Activated CD4-positive, alpha-beta T cell treated with anti-CD3 and anti-CD28 coated beads, Interleukin-2, amount 10 ng/mL, durations not matched to agents 7 days and 5 days (primary cell): ENCODE measurements at regions not wholly inside any gene's neighbourhood (a gene's known extent, or its start where the extent isn't known, plus 50 kb on each side); places are given as distances from the start of the nearest gene placed in this dataset.
"Not testable (repeated sequence)": the region's sequence is repeated elsewhere in the genome, so short reads cannot be mapped to it uniquely, and the experiment has no call there.

Source experiments
- CTCF ChIA-PET: fragments of 350-600 bp; sonication (Branson Sonifier 250); formaldehyde crosslinking; loops from one replicate; lab custom pipeline; 2021; ENCODE audit warnings: antibody characterized with exemption; lab: Charles Lee
- POLR2A ChIA-PET: fragments of 350-600 bp; sonication (Branson Sonifier 250); formaldehyde crosslinking; loops from one replicate; lab custom pipeline; 2021; ENCODE audit warnings: antibody characterized with exemption; lab: Charles Lee
- DNase-seq: peaks from one replicate; pipeline ENCODE4 v3.0.0-alpha.2; 2020
- H3K27ac Mint-ChIP-seq: one replicate; pipeline ENCODE4 v1.8.0; 2021; ENCODE audit warnings: mild to moderate bottlenecking, moderate library complexity, mixed read lengths
- H3K27me3 Mint-ChIP-seq: one replicate; pipeline ENCODE4 v1.8.0; 2021; ENCODE audit warnings: mixed read lengths
- H3K36me3 Mint-ChIP-seq: one replicate; pipeline ENCODE4 v1.8.0; 2021; ENCODE audit warnings: low read depth, mixed read lengths
- H3K4me1 Mint-ChIP-seq: one replicate; pipeline ENCODE4 v1.8.0; 2021; ENCODE audit warnings: mixed read lengths
- H3K4me3 Mint-ChIP-seq: one replicate; pipeline ENCODE4 v1.8.0; 2021; ENCODE audit warnings: mild to moderate bottlenecking, moderate library complexity, mixed read lengths
- H3K9me3 Mint-ChIP-seq: one replicate; pipeline ENCODE4 v1.8.0; 2021; ENCODE audit warnings: mixed read lengths

DNA sequence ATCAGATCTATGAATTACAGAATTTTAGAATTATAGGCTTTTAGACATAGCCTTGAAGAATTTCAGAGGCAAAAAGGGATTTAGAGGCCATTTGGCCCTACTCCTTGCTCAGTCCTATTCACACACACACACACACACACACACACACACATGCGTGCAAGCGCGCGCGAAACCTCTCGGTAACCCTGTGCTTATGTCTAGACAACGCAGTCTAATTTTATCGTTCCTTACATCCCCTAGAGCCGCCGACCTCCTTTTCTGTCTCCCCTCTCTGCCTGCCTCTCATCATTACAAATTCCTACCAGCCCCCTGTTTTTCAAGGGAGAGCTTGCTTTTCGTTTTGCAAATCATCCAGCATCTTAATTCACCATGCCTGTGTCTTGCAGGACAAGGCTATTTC, 252.1 kb downstream of the FOXD2 start:
- ChIA-PET CTCF (no interaction called here), POLR2A (no interaction called here)

DNA sequence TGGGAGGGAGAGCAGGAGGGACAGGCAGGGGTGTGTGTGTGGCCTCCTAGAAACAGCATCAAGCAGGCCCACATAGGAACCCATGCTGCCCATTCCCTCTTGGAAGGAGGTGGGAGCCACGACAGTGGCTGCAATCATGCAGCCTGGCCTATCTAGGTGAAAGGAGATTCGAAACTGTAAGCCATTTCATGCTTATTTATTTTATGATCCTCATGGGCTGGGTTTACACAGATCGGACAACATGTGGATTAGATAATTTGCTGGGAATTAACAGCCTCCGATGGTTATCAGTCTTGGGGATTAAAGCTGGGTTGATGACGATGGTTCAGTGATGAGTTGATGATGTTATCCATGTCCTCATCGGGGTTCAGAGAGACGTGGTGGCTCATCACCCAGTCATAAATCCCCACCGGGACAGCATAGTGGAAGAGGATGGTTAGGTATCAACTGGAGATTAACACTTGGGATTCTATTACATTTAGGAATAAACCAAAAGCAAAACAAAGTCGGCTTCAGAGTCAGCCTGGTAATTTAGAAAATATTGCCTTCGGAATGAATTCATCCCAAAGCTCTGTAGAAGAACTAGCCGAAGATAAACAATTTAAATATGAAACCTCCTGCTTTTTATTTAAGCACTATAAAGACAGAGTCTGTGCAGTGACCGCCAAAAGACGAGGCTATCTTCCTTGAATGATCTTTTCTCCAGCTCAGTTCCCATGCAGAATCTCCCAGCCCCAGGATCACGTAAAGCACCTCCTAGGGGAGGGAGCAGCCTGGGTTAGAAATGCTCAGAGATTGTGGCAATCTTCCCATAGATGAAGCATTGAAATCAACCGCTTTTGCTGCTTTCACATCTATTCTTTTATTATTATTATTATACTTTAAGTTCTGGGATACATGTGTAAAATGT, 252.8 kb downstream of the FOXD2 start:
- no peak overlapping the region for H3K27ac Mint-ChIP-seq
- H3K9me3 Mint-ChIP-seq, result no peaks in the 10 kb centered on the region
- ChIA-PET CTCF (no interaction called here), POLR2A (no interaction called here)
- H3K36me3 Mint-ChIP-seq, result no peaks in the 10 kb centered on the region
- no peaks in the 10 kb centered on the region for H3K4me1 Mint-ChIP-seq
- DNase-seq, result no peak
- peaks cover 2% of the 10 kb centered on the region for H3K27me3 Mint-ChIP-seq
- H3K4me3 Mint-ChIP-seq, result no peak overlapping the region

More for the DNA sequence above, 252.1 kb downstream of the FOXD2 start:
- Mint-ChIP-seq H3K4me1 (no peaks in the 10 kb centered on the region), H3K36me3 (no peaks in the 10 kb centered on the region), H3K4me3 (no peak overlapping the region), H3K27ac (no peak overlapping the region), H3K27me3 (peaks cover 2% of the 10 kb centered on the region), H3K9me3 (no peaks in the 10 kb centered on the region)
- DNase-seq, result no peak

DNA sequence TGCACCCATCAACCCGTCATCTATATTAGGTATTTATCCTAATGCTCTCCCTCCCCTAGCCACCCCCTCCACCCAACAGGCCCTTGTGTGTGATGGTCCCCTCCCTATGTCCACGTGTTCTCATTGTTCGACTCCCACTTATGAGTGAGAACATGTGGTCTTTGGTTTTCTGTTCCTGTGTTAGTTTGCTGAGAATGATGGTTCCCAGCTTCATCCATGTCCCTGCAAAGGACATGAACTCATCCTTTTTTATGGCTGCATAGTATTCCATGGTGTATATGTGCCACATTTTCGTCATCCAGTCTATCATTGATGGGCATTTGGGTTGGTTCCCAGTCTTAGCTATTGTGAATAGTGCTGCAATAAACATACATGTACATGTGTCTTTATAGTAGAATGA, 253.4 kb downstream of the FOXD2 start:
- H3K27ac Mint-ChIP-seq, H3K9me3 Mint-ChIP-seq, H3K4me1 Mint-ChIP-seq, POLR2A ChIA-PET, CTCF ChIA-PET, H3K36me3 Mint-ChIP-seq, H3K27me3 Mint-ChIP-seq, DNase-seq, H3K4me3 Mint-ChIP-seq: not testable (repeated sequence)

DNA sequence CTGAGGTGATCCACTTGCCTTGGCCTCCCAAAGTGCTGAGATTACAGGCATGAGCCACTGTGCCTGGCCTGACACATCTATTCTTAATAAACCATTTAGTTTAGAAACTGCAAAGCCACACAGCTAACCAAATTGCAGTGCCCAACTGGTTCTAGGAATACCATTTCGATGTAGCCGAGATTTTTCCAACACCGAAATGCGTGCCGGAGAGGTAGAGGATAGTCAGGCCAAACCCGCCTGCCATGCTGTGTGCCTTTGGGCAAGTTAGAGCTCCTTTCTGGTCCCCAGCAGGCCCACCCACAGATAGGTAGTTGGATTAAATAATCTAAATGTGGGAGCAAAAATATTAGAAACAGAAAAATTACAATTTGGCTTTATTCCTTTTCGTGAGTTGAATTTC, 254.4 kb downstream of the FOXD2 start:
- no peaks in the 10 kb centered on the region for H3K4me1 Mint-ChIP-seq
- POLR2A ChIA-PET, result no interaction called here

DNA sequence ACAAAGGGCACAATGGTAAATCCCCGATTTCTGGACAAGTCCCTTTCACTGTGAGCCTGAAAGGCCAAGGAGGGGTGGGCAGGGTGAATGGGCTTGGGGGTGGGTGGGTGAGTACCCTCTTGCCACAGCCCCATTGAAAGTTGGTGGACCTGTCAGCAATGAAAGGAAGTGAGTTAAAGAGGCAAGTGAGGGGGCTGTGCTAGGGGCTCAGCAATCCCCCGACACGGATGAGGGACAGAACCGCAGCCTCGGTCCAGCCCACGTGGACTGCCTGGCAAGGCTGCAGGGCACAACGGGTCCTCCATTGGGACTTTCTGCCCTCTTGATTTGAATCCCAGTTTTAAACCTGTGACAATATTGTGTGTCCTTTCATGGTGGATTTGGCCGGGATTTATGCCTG, 255.3 kb downstream of the FOXD2 start:
- POLR2A ChIA-PET, result no interaction called here

More for the DNA sequence above, 254.4 kb downstream of the FOXD2 start:
- no peaks in the 10 kb centered on the region for H3K9me3 Mint-ChIP-seq
- no peaks in the 10 kb centered on the region for H3K36me3 Mint-ChIP-seq
- CTCF ChIA-PET, result no interaction called here
- DNase-seq, result no peak
- no peak overlapping the region for H3K4me3 Mint-ChIP-seq
- peaks cover 2% of the 10 kb centered on the region for H3K27me3 Mint-ChIP-seq
- no peak overlapping the region for H3K27ac Mint-ChIP-seq

DNA sequence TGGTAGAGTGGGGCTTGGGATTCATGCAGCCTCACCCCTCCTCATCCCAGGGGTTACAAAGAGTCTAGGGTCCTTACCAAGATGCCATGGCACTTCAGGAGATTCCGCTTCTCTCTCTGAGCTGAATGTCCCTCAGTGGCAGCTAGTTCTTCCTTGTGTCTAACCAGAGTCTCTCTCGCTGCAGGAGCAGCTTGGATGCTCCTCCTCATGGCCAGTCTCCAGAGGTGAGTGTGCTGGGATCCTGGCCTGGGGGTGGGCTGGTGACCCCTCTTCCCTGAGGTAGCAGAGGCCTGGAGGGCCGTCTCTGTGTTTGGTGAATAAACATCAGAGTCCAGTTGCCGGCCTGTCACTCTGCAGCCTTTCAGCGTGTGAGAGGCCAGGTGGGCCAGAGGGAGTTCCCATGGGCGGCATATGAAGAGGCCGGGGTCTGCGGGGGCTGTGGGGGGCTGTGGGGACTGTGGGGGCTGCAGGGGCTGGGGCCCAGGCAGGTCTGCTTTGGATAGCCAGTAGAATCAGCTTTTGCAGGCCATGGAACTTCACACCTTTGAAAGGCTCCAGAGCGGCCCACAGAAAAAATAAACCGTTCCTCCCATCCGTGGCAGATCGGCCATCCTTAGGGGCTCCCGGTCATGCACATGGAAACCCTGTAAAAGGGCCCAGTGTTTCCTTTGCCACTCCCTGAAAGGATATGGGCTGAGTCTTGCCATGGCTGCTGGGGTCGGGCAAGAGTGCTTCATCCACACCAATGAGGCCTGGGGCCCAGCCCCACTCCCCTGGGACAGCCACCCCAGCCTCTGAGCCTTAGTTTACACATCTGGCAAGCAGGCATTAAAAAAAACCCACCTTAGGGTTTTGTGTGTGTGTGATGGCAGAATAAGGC, 256.4 kb downstream of the FOXD2 start:
- no peaks in the 10 kb centered on the region for H3K36me3 Mint-ChIP-seq
- no peaks in the 10 kb centered on the region for H3K4me1 Mint-ChIP-seq
- POLR2A ChIA-PET, result no interaction called here
- H3K4me3 Mint-ChIP-seq, result no peak overlapping the region
- H3K27ac Mint-ChIP-seq, result no peak overlapping the region
- H3K9me3 Mint-ChIP-seq, result no peaks in the 10 kb centered on the region
- peaks cover 2% of the 10 kb centered on the region for H3K27me3 Mint-ChIP-seq
- no peak for DNase-seq
- CTCF ChIA-PET, result no interaction called here

More for the DNA sequence above, 255.3 kb downstream of the FOXD2 start:
- no peak overlapping the region for H3K4me3 Mint-ChIP-seq
- H3K9me3 Mint-ChIP-seq, result no peaks in the 10 kb centered on the region
- CTCF ChIA-PET, result no interaction called here
- peaks cover 2% of the 10 kb centered on the region for H3K27me3 Mint-ChIP-seq
- DNase-seq, result no peak
- H3K4me1 Mint-ChIP-seq, result no peaks in the 10 kb centered on the region
- H3K27ac Mint-ChIP-seq, result no peak overlapping the region
- no peaks in the 10 kb centered on the region for H3K36me3 Mint-ChIP-seq

DNA sequence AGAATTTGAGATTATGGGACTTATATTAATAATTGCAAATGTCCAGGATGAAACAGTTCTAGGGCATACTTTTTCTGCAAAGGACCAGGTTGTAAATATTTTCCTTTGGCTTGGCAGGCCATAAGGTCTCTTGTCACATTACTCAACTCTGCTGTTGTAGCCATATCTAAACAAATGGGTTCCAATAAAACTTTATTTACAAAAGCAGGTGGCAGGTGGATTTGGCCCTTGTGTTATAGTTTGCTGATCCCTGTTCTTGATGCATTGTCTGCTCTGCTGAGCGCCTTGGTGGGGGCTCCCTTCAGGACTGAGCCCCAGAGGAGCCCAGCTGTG, 258.5 kb downstream of the FOXD2 start:
- POLR2A ChIA-PET, result no interaction called here
- Mint-ChIP-seq H3K4me3 (no peak overlapping the region), H3K27ac (no peak overlapping the region), H3K36me3 (no peaks in the 10 kb centered on the region), H3K4me1 (no peaks in the 10 kb centered on the region), H3K27me3 (no peaks in the 10 kb centered on the region), H3K9me3 (no peaks in the 10 kb centered on the region)
- CTCF ChIA-PET, result no interaction called here
- DNase-seq, result no peak

DNA sequence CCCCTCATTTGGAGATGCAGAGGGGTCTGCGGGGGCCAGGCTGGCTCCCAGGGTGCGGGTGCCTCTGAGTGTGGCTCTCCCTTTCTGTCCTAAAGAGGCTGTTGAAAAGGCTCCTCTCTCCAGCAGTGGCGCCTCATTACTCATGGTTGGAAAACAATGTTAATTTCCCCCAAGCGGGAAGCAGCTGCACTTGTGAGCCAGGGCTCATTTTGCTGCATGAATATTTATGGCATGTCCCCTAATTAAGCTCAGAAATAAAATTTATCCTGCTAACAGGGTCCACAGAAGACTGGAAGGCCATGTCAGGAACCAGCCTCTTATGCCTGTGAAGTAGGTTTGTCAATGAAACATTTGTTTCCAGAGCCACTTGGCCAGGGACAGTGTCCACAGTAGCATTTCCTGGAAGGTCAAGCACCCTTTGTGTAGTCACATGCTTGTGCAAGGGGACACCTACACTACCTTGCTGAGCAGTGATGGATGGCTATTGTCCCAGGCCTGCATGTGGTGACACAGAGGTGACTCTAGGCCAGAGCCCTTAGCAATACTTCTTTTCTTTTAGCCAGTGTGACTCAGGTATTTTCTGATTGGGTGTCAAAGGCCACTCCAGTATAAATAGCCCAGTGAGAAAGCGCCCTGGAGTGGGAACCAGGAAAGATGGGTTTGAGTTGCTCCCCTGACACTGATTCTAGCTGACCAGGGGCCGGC, 259.0 kb downstream of the FOXD2 start:
- no peaks in the 10 kb centered on the region for H3K4me1 Mint-ChIP-seq
- ChIA-PET CTCF (interaction anchor here (0.6 kb wide), 1 partner anchor 354 kb away, joined by 4 read pairs; no protein-coding TSS in a partner anchor), POLR2A (no interaction called here)
- no peak overlapping the region for H3K4me3 Mint-ChIP-seq
- no peaks in the 10 kb centered on the region for H3K9me3 Mint-ChIP-seq
- H3K27me3 Mint-ChIP-seq, result no peaks in the 10 kb centered on the region
- H3K36me3 Mint-ChIP-seq, result no peaks in the 10 kb centered on the region
- no peak overlapping the region for H3K27ac Mint-ChIP-seq
- DNase-seq, result no peak

DNA sequence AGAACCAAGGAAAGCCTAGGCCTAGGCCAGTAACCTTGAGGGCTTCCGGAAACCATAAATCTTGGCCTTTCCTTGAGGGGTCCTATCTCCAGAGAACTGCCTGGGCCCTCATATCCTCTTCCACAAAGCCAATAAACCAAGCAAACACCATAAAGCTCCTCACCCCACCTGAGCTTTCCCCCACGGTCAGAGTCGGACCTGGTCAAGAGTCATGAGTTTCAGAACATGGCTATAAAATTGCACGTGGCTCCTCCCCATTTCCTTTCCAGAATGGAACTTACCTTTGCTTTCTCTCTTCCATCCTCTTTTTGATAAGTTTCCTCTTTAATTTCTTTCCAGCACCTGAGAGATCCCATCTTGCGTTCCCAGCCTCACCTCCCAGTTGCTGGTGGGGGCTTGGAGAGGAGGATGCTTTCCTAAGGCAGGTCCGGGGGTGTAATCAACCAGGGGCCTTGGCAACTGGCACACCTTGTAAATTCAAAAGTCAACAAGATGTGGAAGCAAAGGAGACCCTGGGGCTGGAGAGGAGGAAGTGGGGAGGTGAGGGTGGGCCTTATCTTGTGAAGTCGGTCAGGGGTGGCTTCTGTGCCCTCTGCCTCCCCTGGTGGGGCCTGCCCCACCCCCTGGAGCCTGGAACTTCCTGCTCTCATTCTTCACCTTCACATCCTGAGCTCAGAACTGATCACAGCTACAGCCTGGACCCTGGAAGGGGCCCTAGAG, 259.9 kb downstream of the FOXD2 start:
- DNase-seq, result no peak
- no peak overlapping the region for H3K27ac Mint-ChIP-seq
- no peaks in the 10 kb centered on the region for H3K4me1 Mint-ChIP-seq
- no peaks in the 10 kb centered on the region for H3K9me3 Mint-ChIP-seq
- CTCF ChIA-PET, result interaction anchor here (1.6 kb wide), 1 partner anchor 260 kb away, joined by 4 read pairs; the partner anchor contains the start of gene FOXD2
- POLR2A ChIA-PET, result no interaction called here
- no peaks in the 10 kb centered on the region for H3K36me3 Mint-ChIP-seq
- no peak overlapping the region for H3K4me3 Mint-ChIP-seq
- no peaks in the 10 kb centered on the region for H3K27me3 Mint-ChIP-seq

DNA sequence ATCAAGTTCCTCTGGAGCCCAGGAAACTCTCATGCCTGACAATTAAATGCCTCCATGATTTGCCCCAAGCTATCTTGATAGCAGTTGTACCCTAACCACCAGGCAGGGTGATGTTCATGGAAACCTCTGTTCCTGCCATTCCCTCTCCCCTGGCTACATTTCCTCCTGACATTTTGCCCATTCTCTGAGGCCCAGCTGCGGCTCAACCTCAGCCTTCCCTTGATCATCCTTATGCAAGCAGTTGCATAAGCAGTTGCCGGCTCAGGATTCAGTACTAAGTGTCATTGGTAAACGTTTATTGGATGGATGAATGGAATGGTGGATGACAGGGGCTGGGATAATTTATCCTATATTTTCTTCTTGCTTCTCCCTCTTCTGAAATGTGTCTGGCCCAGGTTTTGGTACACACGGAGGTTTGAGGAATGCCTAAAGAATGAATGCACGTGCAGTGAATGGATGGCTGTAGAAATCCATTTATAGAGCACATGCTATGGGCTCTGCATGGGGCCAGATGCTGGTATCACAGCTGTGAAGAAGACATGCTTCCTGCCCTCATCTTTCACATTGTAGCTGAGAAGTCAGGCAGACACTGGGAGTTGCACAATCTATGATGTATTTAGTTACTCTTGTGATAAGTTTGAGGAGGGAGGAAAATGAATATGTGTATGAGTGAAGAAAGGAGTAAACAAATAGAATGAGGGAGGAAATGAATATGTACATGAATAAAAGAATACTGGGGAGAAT, 261.8 kb downstream of the FOXD2 start:
- CTCF ChIA-PET, result interaction anchor here (1.6 kb wide), 1 partner anchor 262 kb away, joined by 4 read pairs; the partner anchor contains the start of gene FOXD2
- H3K27me3 Mint-ChIP-seq, result peaks cover 5% of the 10 kb centered on the region

DNA sequence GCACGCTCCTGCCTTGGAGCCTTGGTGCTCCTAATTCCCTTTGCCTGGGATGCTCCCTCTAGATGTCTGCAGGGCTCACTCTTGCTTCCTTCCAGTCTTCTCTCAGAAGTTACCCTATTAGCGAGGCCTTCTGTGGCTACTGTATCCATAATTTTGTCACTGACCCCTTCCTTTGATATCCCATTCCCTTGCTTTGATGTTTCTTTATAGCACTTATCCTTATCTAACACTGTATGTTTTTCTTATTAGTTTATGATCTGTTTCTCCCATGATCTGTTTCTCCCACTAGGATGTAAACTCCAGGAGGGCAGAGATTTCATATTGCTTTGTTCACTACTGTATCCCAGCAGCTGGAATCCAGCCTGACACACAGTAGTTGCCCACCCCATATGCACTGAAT, 263.4 kb downstream of the FOXD2 start:
- Mint-ChIP-seq H3K9me3 (no peaks in the 10 kb centered on the region), H3K4me3 (no peak overlapping the region), H3K36me3 (no peaks in the 10 kb centered on the region), H3K4me1 (no peaks in the 10 kb centered on the region), H3K27me3 (peaks cover 13% of the 10 kb centered on the region), H3K27ac (peak overlapping the region; percentile 26)
- no peak for DNase-seq
- CTCF ChIA-PET, result no interaction called here
- POLR2A ChIA-PET, result no interaction called here

More for the DNA sequence above, 261.8 kb downstream of the FOXD2 start:
- Mint-ChIP-seq H3K27ac (no peak overlapping the region), H3K4me3 (no peak overlapping the region), H3K4me1 (no peaks in the 10 kb centered on the region), H3K9me3 (no peaks in the 10 kb centered on the region), H3K36me3 (no peaks in the 10 kb centered on the region)
- POLR2A ChIA-PET, result no interaction called here
- DNase-seq, result no peak
